MCF 10A (cell line): ENCODE measurements at regions not wholly inside any gene's neighbourhood (a gene's known extent, or its start where the extent isn't known, plus 50 kb on each side); places are given as distances from the start of the nearest gene placed in this dataset.

Experiments used
- BruUV-seq: library from RNA; stranded (reverse); fragments of 400-500 nt; replicated peaks from 2 replicates; lab custom pipeline; 2021; lab: Mats Ljungman, UMichigan
- CTCF ChIA-PET: fragments of 300-600 bp; sonication (Branson Sonifier 250); formaldehyde crosslinking; extraction: SDS; loops from one replicate; lab custom pipeline; 2021; ENCODE audit warnings: antibody characterized with exemption, inconsistent platforms; lab: Yijun Ruan, JAX
- POLR2A ChIA-PET: fragments of 300-600, 350-650 bp; sonication (Branson Sonifier 250); formaldehyde crosslinking; extraction: SDS; loops from one replicate; lab custom pipeline; 2020; ENCODE audit warnings: antibody characterized with exemption, inconsistent platforms; lab: Yijun Ruan, JAX
- DNase-seq: peaks from one replicate; pipeline ENCODE4 v3.0.0-alpha.2; 2018; ENCODE audit not compliant: unreplicated experiment
- H3K27ac Mint-ChIP-seq: one replicate; pipeline ENCODE4 v1.8.0; 2022; ENCODE audit warnings: mild to moderate bottlenecking, low read depth, mixed read lengths; ENCODE audit not compliant: unreplicated experiment
- H3K27me3 Mint-ChIP-seq: one replicate; pipeline ENCODE4 v1.8.0; 2022; ENCODE audit warnings: mixed read lengths; ENCODE audit not compliant: insufficient read depth, unreplicated experiment
- H3K36me3 Mint-ChIP-seq: one replicate; pipeline ENCODE4 v1.8.0; 2022; ENCODE audit warnings: mild to moderate bottlenecking, moderate library complexity, mixed read lengths; ENCODE audit not compliant: insufficient read depth, unreplicated experiment
- H3K4me1 Mint-ChIP-seq: one replicate; pipeline ENCODE4 v1.8.0; 2022; ENCODE audit warnings: mixed read lengths; ENCODE audit not compliant: insufficient read depth, unreplicated experiment
- H3K4me3 Mint-ChIP-seq: one replicate; pipeline ENCODE4 v1.8.0; 2022; ENCODE audit warnings: mild to moderate bottlenecking, moderate library complexity, mixed read lengths; ENCODE audit not compliant: unreplicated experiment
- H3K9me3 Mint-ChIP-seq: one replicate; pipeline ENCODE4 v1.8.0; 2022; ENCODE audit warnings: mixed read lengths; ENCODE audit not compliant: unreplicated experiment
- intact Hi-C: fragments of 100-400 bp; cut with micrococcal nuclease; formaldehyde crosslinking; loops from 2 replicates; pipeline ENCODE4 v1.14.1; 2022
- TF ChIP-seq, protein P1 (sequence below): fragments of 200-600 bp; IDR thresholded peaks from one replicate; pipeline ENCODE4 v1.8.0; 2022; ENCODE audit warnings: antibody characterized with exemption, mild to moderate bottlenecking; ENCODE audit not compliant: unreplicated experiment

DNA sequence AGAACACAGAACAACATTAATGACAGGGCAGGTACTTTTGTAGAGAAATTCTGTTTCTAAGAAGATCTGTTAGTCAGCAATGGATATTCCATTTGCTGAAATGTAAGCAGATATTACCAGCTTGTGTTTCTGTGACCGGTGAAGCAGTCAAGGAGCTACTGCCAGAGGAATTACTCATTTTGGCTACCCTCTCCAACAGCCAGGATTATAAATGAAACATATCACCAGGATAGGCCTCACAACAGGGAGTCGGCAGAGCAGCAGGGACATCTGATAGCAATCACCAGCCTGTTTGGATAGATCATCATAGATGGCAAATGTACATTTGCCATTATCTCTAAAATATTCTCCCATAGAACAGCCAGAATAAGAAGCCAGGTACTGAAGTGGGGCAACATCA is 440.7 kb downstream of the KCNH5 start:
- Mint-ChIP-seq H3K4me3 (no peak overlapping the region), H3K27ac (no peak overlapping the region), H3K4me1 (no peaks in the 10 kb centered on the region), H3K36me3 (no peaks in the 10 kb centered on the region), H3K27me3 (no peaks in the 10 kb centered on the region), H3K9me3 (peaks cover 4% of the 10 kb centered on the region)
- CTCF ChIA-PET: interaction anchor here (0.6 kb wide), 1 partner anchor 15 kb away, joined by 3 read pairs; no protein-coding TSS in a partner anchor
- intact Hi-C loops: no loop called here
- POLR2A ChIA-PET: interaction anchor here (0.8 to 1.6 kb wide), 2 partner anchors 8 to 9 kb away, joined by 3 read pairs; no protein-coding TSS in a partner anchor
- no TSS peak for BruUV-seq
- no peak for DNase-seq
- TF ChIP-seq, protein P1, sequence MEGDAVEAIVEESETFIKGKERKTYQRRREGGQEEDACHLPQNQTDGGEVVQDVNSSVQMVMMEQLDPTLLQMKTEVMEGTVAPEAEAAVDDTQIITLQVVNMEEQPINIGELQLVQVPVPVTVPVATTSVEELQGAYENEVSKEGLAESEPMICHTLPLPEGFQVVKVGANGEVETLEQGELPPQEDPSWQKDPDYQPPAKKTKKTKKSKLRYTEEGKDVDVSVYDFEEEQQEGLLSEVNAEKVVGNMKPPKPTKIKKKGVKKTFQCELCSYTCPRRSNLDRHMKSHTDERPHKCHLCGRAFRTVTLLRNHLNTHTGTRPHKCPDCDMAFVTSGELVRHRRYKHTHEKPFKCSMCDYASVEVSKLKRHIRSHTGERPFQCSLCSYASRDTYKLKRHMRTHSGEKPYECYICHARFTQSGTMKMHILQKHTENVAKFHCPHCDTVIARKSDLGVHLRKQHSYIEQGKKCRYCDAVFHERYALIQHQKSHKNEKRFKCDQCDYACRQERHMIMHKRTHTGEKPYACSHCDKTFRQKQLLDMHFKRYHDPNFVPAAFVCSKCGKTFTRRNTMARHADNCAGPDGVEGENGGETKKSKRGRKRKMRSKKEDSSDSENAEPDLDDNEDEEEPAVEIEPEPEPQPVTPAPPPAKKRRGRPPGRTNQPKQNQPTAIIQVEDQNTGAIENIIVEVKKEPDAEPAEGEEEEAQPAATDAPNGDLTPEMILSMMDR: no peak

DNA sequence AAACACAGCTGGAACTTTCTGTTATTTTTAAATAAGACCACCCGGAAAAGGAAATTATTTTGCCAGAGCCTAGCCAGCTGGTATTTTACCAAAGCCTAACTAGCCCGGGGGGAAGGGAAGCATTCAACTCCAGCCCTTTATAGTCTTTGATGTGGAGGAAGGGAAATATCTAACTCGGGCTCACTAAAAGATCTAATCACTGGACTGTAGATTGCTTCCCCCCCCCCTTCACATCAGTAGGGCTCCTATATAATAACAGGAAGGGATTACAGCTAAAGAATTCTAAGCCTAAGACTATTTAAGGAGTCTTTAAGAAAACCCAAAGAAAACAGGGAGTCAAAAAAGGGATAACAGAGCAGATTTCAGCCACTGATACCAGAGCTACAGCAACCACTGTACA is 431.1 kb downstream of the KCNH5 start:
- H3K36me3 Mint-ChIP-seq: no peaks in the 10 kb centered on the region
- POLR2A ChIA-PET: interaction anchor here (1.0 kb wide), 1 partner anchor 9 kb away, joined by 3 read pairs; no protein-coding TSS in a partner anchor
- H3K27ac Mint-ChIP-seq: no peak overlapping the region
- no TSS peak for BruUV-seq
- TF ChIP-seq, protein P1: no peak
- CTCF ChIA-PET: interaction anchor here (0.7 kb wide), 1 partner anchor 425 kb away, joined by 3 read pairs; no protein-coding TSS in a partner anchor
- H3K4me3 Mint-ChIP-seq: no peak overlapping the region
- peaks cover 17% of the 10 kb centered on the region for H3K4me1 Mint-ChIP-seq
- H3K9me3 Mint-ChIP-seq: peaks cover 7% of the 10 kb centered on the region
- DNase-seq: no peak
- intact Hi-C loops: no loop called here
- H3K27me3 Mint-ChIP-seq: no peaks in the 10 kb centered on the region

DNA sequence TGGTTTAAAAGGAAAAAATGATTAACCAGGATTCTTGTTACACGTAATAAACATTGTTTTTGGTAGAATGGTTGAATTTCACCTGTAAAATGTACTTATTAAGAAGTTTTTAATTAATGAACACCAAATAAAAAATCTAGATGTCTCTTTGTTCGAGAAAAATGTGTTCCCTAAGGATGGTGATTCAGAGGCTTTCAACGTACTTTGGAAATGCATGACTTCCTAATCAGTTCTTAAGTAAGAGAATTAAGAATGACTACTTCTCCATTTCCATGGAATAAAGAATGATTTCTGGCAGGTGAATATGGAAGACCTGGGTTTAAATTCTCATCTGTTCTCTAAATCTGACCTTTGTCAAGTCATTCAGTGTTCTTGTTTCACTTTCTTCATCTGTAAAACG is 428.6 kb downstream of the KCNH5 start:
- H3K27ac Mint-ChIP-seq: peak overlapping the region; percentile 64
- intact Hi-C loops: no loop called here
- no peaks in the 10 kb centered on the region for H3K36me3 Mint-ChIP-seq
- peaks cover 7% of the 10 kb centered on the region for H3K9me3 Mint-ChIP-seq
- no TSS peak for BruUV-seq
- ChIA-PET CTCF (no interaction called here), POLR2A (no interaction called here)
- peak overlapping the region; percentile 51 for H3K4me3 Mint-ChIP-seq
- H3K4me1 Mint-ChIP-seq: peaks cover 17% of the 10 kb centered on the region
- no peaks in the 10 kb centered on the region for H3K27me3 Mint-ChIP-seq
- peak; percentile 9 for DNase-seq
- TF ChIP-seq, protein P1: no peak

DNA sequence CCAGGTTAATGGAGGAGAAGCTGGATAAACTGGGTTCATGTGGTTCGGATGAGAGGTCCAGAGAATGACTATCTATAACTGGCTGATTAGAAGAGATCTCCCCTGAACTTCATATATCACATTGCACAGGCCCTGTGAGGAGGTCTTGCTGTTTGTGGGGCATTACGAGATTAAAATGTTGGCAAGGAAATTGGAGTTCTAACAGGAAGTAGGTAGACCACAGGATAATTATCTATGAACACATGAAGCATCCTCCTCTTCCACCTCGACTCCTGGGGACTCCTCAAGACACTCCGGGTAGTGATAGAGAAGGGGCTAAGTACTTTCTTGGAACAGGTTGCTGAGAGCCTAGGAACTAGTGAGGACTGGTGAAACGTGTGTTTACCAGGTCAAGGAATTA is 418.8 kb downstream of the KCNH5 start:
- intact Hi-C loops: no loop called here
- peaks cover 6% of the 10 kb centered on the region for H3K9me3 Mint-ChIP-seq
- H3K4me3 Mint-ChIP-seq: no peak overlapping the region
- TF ChIP-seq, protein P1: no peak
- no peak overlapping the region for H3K27ac Mint-ChIP-seq
- H3K36me3 Mint-ChIP-seq: no peaks in the 10 kb centered on the region
- BruUV-seq: no TSS peak
- ChIA-PET POLR2A (no interaction called here), CTCF (no interaction called here)
- H3K4me1 Mint-ChIP-seq: no peaks in the 10 kb centered on the region
- no peak for DNase-seq
- H3K27me3 Mint-ChIP-seq: no peaks in the 10 kb centered on the region
